GM19452 (cell line): ENCODE measurements at regions not wholly inside any gene's neighbourhood (a gene's known extent, or its start where the extent isn't known, plus 50 kb on each side); places are given as distances from the start of the nearest gene placed in this dataset.
"Not testable (repeated sequence)": the region's sequence is repeated elsewhere in the genome, so short reads cannot be mapped to it uniquely, and the experiment has no call there.

Source experiments
- ATAC-seq: cut with Tn5 transposase; IDR thresholded peaks from one replicate; pipeline ENCODE4 v1.9.1; 2021; ENCODE audit not compliant: unreplicated experiment

- ATAC-seq = not testable (repeated sequence)
Observed at GRCh38 chr10:8415029-8415428, 360.5 kb downstream of the GATA3 start.

DNA sequence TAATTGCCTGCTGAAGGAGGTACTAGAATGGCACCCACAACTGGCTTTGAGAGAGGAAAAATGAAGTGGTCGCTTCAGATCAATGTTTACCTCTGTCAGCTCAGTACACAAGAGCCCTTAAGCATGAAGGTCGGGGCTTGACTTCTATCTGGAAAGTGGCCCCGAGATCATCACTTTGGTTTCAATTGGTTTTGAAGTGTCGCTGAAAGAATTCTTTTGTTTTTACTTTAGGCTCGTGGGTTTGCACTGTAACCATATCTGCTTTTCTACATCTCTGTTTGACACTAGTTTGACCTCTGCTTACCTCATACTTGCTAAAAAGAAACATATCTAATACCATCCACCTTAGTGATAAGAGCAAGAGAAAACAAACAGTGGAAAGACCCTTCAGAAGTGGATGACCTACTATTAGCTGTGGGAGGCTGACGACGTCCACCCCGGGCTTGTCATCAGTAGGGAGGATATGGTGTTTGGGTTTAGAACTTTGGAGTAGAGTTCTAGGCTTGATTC, 361.8 kb downstream of the GATA3 start:
- no peak for ATAC-seq

GRCh38 chr10:8416760-8417159, 362.3 kb downstream of the GATA3 start:
- ATAC-seq = no peak

- ATAC-seq = no peak
Observed at GRCh38 chr10:8417631-8418030, 363.1 kb downstream of the GATA3 start.

GRCh38 chr10:8418631-8419030, 364.1 kb downstream of the GATA3 start:
- no peak for ATAC-seq

GRCh38 chr10:8420182-8420581, 365.7 kb downstream of the GATA3 start:
- ATAC-seq = no peak

DNA sequence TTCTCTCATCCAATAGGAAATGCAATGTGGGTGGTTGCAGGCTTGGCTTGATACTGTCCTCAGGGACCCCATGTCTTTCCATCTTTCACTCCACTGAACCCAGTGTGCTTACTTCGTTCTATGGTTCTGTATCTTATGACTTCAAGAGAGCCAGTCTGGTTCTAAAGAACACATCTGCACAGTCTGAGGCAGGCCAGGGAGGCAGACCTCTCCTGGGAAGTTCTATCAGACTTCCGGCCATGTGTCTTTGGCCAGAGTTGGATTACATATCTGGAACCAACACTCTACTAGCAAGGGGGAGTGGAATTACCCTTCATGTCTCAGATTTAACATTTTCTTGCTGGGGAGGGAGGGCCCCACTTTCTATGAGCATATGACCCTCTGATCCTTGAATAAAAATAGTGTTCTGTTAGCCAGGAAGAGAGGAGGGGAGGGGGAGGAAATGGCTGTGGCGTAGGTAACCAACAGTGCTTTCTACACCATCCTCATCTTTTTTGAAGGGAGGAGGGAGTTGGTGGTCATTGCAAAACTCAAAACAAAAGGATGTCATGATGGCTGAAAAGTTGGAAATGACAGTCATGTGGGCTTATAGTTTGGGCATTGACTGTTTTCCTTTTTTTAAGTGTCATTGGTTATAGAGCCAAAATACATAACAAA, 370.2 kb downstream of the GATA3 start:
- ATAC-seq = no peak

GRCh38 chr10:8428654-8429053, 374.2 kb downstream of the GATA3 start:
- ATAC-seq = no peak

- ATAC-seq = no peak
Observed at GRCh38 chr10:8430321-8430720, 375.8 kb downstream of the GATA3 start.

- ATAC-seq = no peak
Observed at GRCh38 chr10:8431511-8431910, 377.0 kb downstream of the GATA3 start.

- ATAC-seq = no peak
Observed at GRCh38 chr10:8435186-8436055, 380.9 kb downstream of the GATA3 start.

GRCh38 chr10:8437896-8438295, 383.4 kb downstream of the GATA3 start:
- ATAC-seq = no peak

DNA sequence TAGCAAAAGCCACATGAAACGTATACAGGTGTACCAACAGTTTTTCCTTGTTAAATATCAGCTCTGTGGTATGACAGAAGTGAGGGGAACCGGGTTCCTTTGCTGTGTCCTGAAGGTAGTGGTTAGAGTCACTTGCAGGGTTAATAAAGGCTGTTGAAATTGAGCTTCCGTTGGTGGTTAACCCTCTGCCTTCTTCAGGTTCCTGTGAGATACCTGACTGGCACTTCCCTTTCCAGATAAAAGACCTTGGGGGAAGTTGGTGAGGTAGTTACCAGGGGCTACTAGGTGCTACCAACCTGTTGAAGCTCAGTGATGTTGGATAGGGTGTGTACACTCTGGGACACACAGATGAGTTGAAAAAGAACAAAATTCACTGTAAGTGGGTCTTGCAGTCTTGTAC, 384.1 kb downstream of the GATA3 start:
- no peak for ATAC-seq

DNA sequence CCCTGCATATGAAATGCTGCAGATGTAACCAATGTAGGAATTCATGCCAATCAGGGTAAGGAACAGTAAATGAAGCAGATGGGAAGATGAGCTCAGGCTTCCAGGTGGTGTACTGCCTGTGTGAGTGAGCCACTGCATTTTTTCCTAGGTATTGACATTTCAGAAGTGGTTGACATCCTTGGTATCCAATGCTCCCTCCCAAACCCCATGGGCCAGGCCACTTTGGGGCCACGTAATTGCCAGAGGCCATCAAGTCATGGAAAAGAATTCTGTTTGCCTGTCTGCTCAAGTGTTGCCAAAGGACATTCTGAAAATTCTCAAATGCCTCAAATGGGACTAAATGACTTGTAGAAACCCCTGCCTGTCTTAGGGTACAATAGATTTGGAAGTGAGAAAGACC, 384.6 kb downstream of the GATA3 start:
- ATAC-seq = no peak

DNA sequence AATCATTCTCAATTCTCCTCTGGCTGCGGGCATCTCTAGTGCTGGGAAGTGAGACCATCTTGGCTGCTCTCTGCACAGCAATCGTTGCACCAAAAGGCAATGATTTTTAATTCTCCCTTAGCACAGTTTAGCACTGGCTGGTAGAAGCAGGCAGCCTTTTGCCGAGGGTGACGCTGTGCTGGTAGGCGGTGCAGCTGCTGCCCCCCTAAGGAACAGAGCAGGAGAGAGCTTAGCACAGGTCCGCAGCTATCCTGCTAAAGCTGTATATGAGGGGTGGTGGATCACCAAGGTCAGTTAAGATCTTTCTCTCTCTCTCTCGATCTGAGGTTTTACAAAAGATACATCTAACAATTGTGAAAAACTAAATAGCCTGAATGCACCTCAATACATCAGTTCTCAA, 390.1 kb downstream of the GATA3 start:
- ATAC-seq = no peak

GRCh38 chr10:8445353-8445752, 390.9 kb downstream of the GATA3 start:
- ATAC-seq = no peak

GRCh38 chr10:8449909-8450308, 395.4 kb downstream of the GATA3 start:
- no peak for ATAC-seq

GRCh38 chr10:8453587-8453986, 399.1 kb downstream of the GATA3 start:
- ATAC-seq = no peak

GRCh38 chr10:8454357-8454756, 399.9 kb downstream of the GATA3 start:
- no peak for ATAC-seq

DNA sequence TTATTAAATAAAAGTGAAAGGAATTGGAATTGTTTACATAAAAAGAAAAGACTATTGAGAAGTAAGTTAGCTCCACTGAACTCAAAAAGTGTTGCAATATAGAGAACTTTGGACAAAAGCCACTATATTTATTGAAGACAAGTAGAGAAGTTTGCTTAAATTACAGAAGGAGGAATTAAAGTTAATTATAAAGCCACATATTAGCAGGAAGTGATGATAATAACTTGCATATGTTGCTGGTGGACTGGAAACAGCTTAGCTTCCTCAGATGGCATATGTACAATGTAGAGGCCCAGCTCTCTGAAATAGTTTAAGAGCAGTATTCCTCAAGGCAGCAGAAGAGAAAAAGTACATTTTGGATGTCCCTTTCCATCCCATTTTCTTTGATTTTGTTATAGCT, 400.7 kb downstream of the GATA3 start:
- ATAC-seq = no peak

- no peak for ATAC-seq
Observed at GRCh38 chr10:8456386-8456785, 401.9 kb downstream of the GATA3 start.

- no peak for ATAC-seq
Observed at GRCh38 chr10:8460626-8461025, 406.1 kb downstream of the GATA3 start.
